ENCODE measurements at regions not wholly inside any gene's neighbourhood (a gene's known extent, or its start where the extent isn't known, plus 50 kb on each side); places are given as distances from the start of the nearest gene placed in this dataset.

- WGBS (ENCODE audit: extremely low coverage, insufficient coverage, insufficient read length) = no CpG with 5 or more reads among the region's 1 CpG
- H3K14ac ChIP-seq (ENCODE audit: low read length) = no peak overlapping the region
These were observed 146.0 kb upstream of the SEM1 start for GRCh38 chr7:96855691-96856090.

GRCh38 chr7:96869538-96869937, 135.8 kb upstream of the DLX6 start:
- no peak overlapping the region for H2BK5ac ChIP-seq (ENCODE audit: low read depth, low read length, poor library complexity)
- no CpG with 5 or more reads among the region's 2 CpGs for WGBS (ENCODE audit: extremely low coverage, insufficient coverage, insufficient read length)
- H3K27ac ChIP-seq (ENCODE audit: low read depth, low read length) = no peak overlapping the region

More at GRCh38 chr7:96855691-96856090, 146.0 kb upstream of the SEM1 start:
- Histone ChIP-seq H4K91ac (ENCODE audit: low read depth, low read length) (no peak overlapping the region), H4K12ac (ENCODE audit: low read depth, low read length) (no peak overlapping the region), H3K23ac (ENCODE audit: low read length) (no peak overlapping the region), H3K79me1 (ENCODE audit: low read length) (no peaks in the 10 kb centered on the region), H3K4me2 (ENCODE audit: low read length) (no peak overlapping the region), H3K4me3 (ENCODE audit: low read depth, low read length) (no peak overlapping the region), H2BK5ac (ENCODE audit: low read depth, low read length, poor library complexity) (no peak overlapping the region), H2BK12ac (ENCODE audit: low read length) (no peak overlapping the region), H3K4ac (ENCODE audit: low read depth, low read length) (no peak overlapping the region), H2AFZ (ENCODE audit: insufficient read depth, low read length, poor library complexity) (no peak overlapping the region), H2AK5ac (ENCODE audit: low read length) (no peak overlapping the region), H3K27ac (ENCODE audit: low read depth, low read length) (no peak overlapping the region), H3K4me1 (ENCODE audit: control insufficient read depth in 1 of 2, insufficient read depth in 2 of 2, low read length in 2 of 2) (no peaks in the 10 kb centered on the region), H3K36me3 (ENCODE audit: control insufficient read depth in 1 of 2, insufficient read depth in 2 of 2, low read length in 2 of 2) (no peaks in the 10 kb centered on the region), H2BK120ac (ENCODE audit: insufficient read depth, low read length, poor library complexity) (no peak overlapping the region), H3K9ac (ENCODE audit: low read length) (no peak overlapping the region), H3K79me2 (ENCODE audit: control insufficient read depth, insufficient read depth, low read length, poor library complexity) (no peaks in the 10 kb centered on the region), H3K27me3 (ENCODE audit: insufficient read depth, low read length) (no peaks in the 10 kb centered on the region), H3K9me3 (ENCODE audit: insufficient read depth, low read depth, low read length) (no peaks in the 10 kb centered on the region), H4K8ac (ENCODE audit: low read depth, low read length) (no peak overlapping the region), H3K18ac (ENCODE audit: low read length) (no peak overlapping the region)
- DNase-seq = peak in 1 of 2 donors; percentile 75

GRCh38 chr7:96870185-96870584, 135.2 kb upstream of the DLX6 start:
- H4K12ac ChIP-seq (ENCODE audit: low read depth, low read length) = no peak overlapping the region
- H4K8ac ChIP-seq (ENCODE audit: low read depth, low read length) = no peak overlapping the region
- no peak overlapping the region for H3K4me3 ChIP-seq (ENCODE audit: low read depth, low read length)
- H2AK5ac ChIP-seq (ENCODE audit: low read length) = no peak overlapping the region
- H3K4me1 ChIP-seq (ENCODE audit: control insufficient read depth in 1 of 2, insufficient read depth in 2 of 2, low read length in 2 of 2) = peaks cover 0 to 3% of the 10 kb centered on the region in 2 experiments
- no peak overlapping the region for H3K4me2 ChIP-seq (ENCODE audit: low read length)
- no peaks in the 10 kb centered on the region for H3K79me2 ChIP-seq (ENCODE audit: control insufficient read depth, insufficient read depth, low read length, poor library complexity)
- H3K27ac ChIP-seq (ENCODE audit: low read depth, low read length) = no peak overlapping the region
- H3K14ac ChIP-seq (ENCODE audit: low read length) = no peak overlapping the region
- no peaks in the 10 kb centered on the region for H3K27me3 ChIP-seq (ENCODE audit: insufficient read depth, low read length)
- no peaks in the 10 kb centered on the region for H3K36me3 ChIP-seq (ENCODE audit: control insufficient read depth in 1 of 2, insufficient read depth in 2 of 2, low read length in 2 of 2)
- no peak overlapping the region for H3K4ac ChIP-seq (ENCODE audit: low read depth, low read length)
- no peak overlapping the region for H3K9ac ChIP-seq (ENCODE audit: low read length)
- no peaks in the 10 kb centered on the region for H3K9me3 ChIP-seq (ENCODE audit: insufficient read depth, low read depth, low read length)
- H2BK5ac ChIP-seq (ENCODE audit: low read depth, low read length, poor library complexity) = no peak overlapping the region
- no peak overlapping the region for H2BK12ac ChIP-seq (ENCODE audit: low read length)
- WGBS (ENCODE audit: extremely low coverage, insufficient coverage, insufficient read length) = no CpG with 5 or more reads among the region's 2 CpGs
- peak; percentile 2 to 69 for DNase-seq
- H2AFZ ChIP-seq (ENCODE audit: insufficient read depth, low read length, poor library complexity) = no peak overlapping the region
- H3K23ac ChIP-seq (ENCODE audit: low read length) = no peak overlapping the region
- H3K18ac ChIP-seq (ENCODE audit: low read length) = no peak overlapping the region
- no peak overlapping the region for H2BK120ac ChIP-seq (ENCODE audit: insufficient read depth, low read length, poor library complexity)
- H4K91ac ChIP-seq (ENCODE audit: low read depth, low read length) = no peak overlapping the region
- no peaks in the 10 kb centered on the region for H3K79me1 ChIP-seq (ENCODE audit: low read length)

More at GRCh38 chr7:96869538-96869937, 135.8 kb upstream of the DLX6 start:
- Histone ChIP-seq H2BK12ac (ENCODE audit: low read length) (no peak overlapping the region), H3K14ac (ENCODE audit: low read length) (no peak overlapping the region), H3K4ac (ENCODE audit: low read depth, low read length) (no peak overlapping the region), H2AK5ac (ENCODE audit: low read length) (no peak overlapping the region), H3K4me2 (ENCODE audit: low read length) (no peak overlapping the region), H2BK120ac (ENCODE audit: insufficient read depth, low read length, poor library complexity) (no peak overlapping the region), H3K4me3 (ENCODE audit: low read depth, low read length) (no peak overlapping the region), H3K9me3 (ENCODE audit: insufficient read depth, low read depth, low read length) (no peaks in the 10 kb centered on the region), H3K79me1 (ENCODE audit: low read length) (no peaks in the 10 kb centered on the region), H4K12ac (ENCODE audit: low read depth, low read length) (no peak overlapping the region), H3K18ac (ENCODE audit: low read length) (no peak overlapping the region), H3K9ac (ENCODE audit: low read length) (no peak overlapping the region), H4K8ac (ENCODE audit: low read depth, low read length) (no peak overlapping the region), H3K36me3 (ENCODE audit: control insufficient read depth in 1 of 2, insufficient read depth in 2 of 2, low read length in 2 of 2) (no peaks in the 10 kb centered on the region), H3K23ac (ENCODE audit: low read length) (no peak overlapping the region), H3K27me3 (ENCODE audit: insufficient read depth, low read length) (no peaks in the 10 kb centered on the region), H3K4me1 (ENCODE audit: control insufficient read depth in 1 of 2, insufficient read depth in 2 of 2, low read length in 2 of 2) (peaks cover 0 to 3% of the 10 kb centered on the region in 2 experiments), H3K79me2 (ENCODE audit: control insufficient read depth, insufficient read depth, low read length, poor library complexity) (no peaks in the 10 kb centered on the region), H4K91ac (ENCODE audit: low read depth, low read length) (no peak overlapping the region), H2AFZ (ENCODE audit: insufficient read depth, low read length, poor library complexity) (no peak overlapping the region)
- no peak for DNase-seq

DNA sequence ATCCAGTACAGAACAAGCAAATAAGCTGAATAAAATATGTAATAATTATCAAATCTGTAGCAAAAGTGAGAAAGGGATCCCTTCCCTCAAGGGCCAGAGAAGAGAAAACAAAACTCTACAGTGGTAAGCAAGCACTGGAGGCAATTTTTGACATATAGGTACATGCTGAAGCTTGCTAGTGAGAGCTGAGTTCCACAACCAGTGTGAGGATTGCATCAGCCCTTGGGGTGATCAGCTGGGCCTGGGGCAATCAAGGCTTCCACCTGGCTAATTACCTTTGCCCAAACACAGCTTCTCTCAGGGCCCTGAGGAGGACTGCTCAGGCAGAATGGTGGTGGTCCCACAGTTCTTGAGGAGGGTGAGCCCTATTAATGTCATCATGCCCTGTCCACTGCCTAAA, 134.4 kb upstream of the DLX6 start:
- Histone ChIP-seq H3K4me1 (ENCODE audit: control insufficient read depth in 1 of 2, insufficient read depth in 2 of 2, low read length in 2 of 2) (peaks cover 0 to 3% of the 10 kb centered on the region in 2 experiments), H2BK12ac (ENCODE audit: low read length) (no peak overlapping the region), H3K27ac (ENCODE audit: low read depth, low read length) (no peak overlapping the region), H4K91ac (ENCODE audit: low read depth, low read length) (no peak overlapping the region), H3K9me3 (ENCODE audit: insufficient read depth, low read depth, low read length) (no peaks in the 10 kb centered on the region), H3K4me3 (ENCODE audit: low read depth, low read length) (no peak overlapping the region), H2AK5ac (ENCODE audit: low read length) (no peak overlapping the region), H2AFZ (ENCODE audit: insufficient read depth, low read length, poor library complexity) (no peak overlapping the region), H3K27me3 (ENCODE audit: insufficient read depth, low read length) (no peaks in the 10 kb centered on the region), H3K18ac (ENCODE audit: low read length) (no peak overlapping the region), H3K79me2 (ENCODE audit: control insufficient read depth, insufficient read depth, low read length, poor library complexity) (no peaks in the 10 kb centered on the region), H3K36me3 (ENCODE audit: control insufficient read depth in 1 of 2, insufficient read depth in 2 of 2, low read length in 2 of 2) (no peaks in the 10 kb centered on the region), H4K8ac (ENCODE audit: low read depth, low read length) (no peak overlapping the region), H4K12ac (ENCODE audit: low read depth, low read length) (no peak overlapping the region), H3K14ac (ENCODE audit: low read length) (no peak overlapping the region), H2BK5ac (ENCODE audit: low read depth, low read length, poor library complexity) (no peak overlapping the region), H3K4ac (ENCODE audit: low read depth, low read length) (no peak overlapping the region), H2BK120ac (ENCODE audit: insufficient read depth, low read length, poor library complexity) (no peak overlapping the region), H3K4me2 (ENCODE audit: low read length) (no peak overlapping the region), H3K9ac (ENCODE audit: low read length) (no peak overlapping the region), H3K79me1 (ENCODE audit: low read length) (no peaks in the 10 kb centered on the region), H3K23ac (ENCODE audit: low read length) (no peak overlapping the region)
- peak; percentile 23 to 55 for DNase-seq

Data from trophoblast cell (in vitro differentiated cells and primary cell).